Fibroblast of lung (primary cell): ENCODE measurements at regions not wholly inside any gene's neighbourhood (a gene's known extent, or its start where the extent isn't known, plus 50 kb on each side); places are given as distances from the start of the nearest gene placed in this dataset.

Experiments used
- DNase-seq, 2 donors: peaks; one replicate each; pipeline versions ENCODE4 v3.0.0 to v3.0.0-alpha.2; 2010; ENCODE audit warnings: low read depth in 2 of 2
- H2AFZ ChIP-seq: 2 replicates; pipeline ENCODE4 v1.5.1; 2012; ENCODE audit warnings: low read length, control low read depth, inconsistent platforms
- H3K27ac ChIP-seq: 2 replicates; pipeline ENCODE4 v1.5.1; 2011; ENCODE audit warnings: low read length, control low read depth; ENCODE audit not compliant: insufficient read depth
- H3K27me3 ChIP-seq: 2 replicates; pipeline ENCODE4 v1.5.1; 2011; ENCODE audit warnings: mild to moderate bottlenecking, low read length; ENCODE audit not compliant: control insufficient read depth, insufficient read depth
- H3K36me3 ChIP-seq: 2 replicates; pipeline ENCODE4 v1.5.1; 2011; ENCODE audit warnings: low read length; ENCODE audit not compliant: control insufficient read depth, insufficient read depth
- H3K4me1 ChIP-seq: 2 replicates; pipeline ENCODE4 v1.5.1; 2011; ENCODE audit warnings: low read length; ENCODE audit not compliant: control insufficient read depth, insufficient read depth; ENCODE audit errors: extremely low read depth
- H3K4me2 ChIP-seq: 2 replicates; pipeline ENCODE4 v1.5.1; 2011; ENCODE audit warnings: low read length, control low read depth; ENCODE audit not compliant: insufficient read depth; ENCODE audit errors: extremely low read depth
- H3K4me3 ChIP-seq, 4 experiments: fragments of 200-600 bp in 1 of 4; sonication (generic) in 1 of 4; replicated peaks in 1 of 4; 2 replicates each; pipeline ENCODE4 v1.5.1; 2011 to 2016; ENCODE audit warnings: low read length in 4 of 4, low read depth in 3 of 4, mild to moderate bottlenecking in 3 of 4, control low read depth in 2 of 4, inconsistent platforms in 1 of 4, mixed read lengths in 1 of 4; ENCODE audit not compliant: insufficient read depth in 1 of 4; ENCODE audit errors: control extremely low read depth in 1 of 4
- H3K79me2 ChIP-seq: 2 replicates; pipeline ENCODE4 v1.5.1; 2012; ENCODE audit warnings: mild to moderate bottlenecking, low read length, inconsistent platforms; ENCODE audit not compliant: control insufficient read depth, insufficient read depth
- H3K9ac ChIP-seq: 2 replicates; pipeline ENCODE4 v1.5.1; 2011; ENCODE audit warnings: mild to moderate bottlenecking, low read length, control low read depth; ENCODE audit not compliant: insufficient read depth
- H3K9me3 ChIP-seq: 2 replicates; pipeline ENCODE4 v1.5.1; 2012; ENCODE audit warnings: low read depth, low read length; ENCODE audit not compliant: control insufficient read depth, insufficient read depth
- H4K20me1 ChIP-seq: 2 replicates; pipeline ENCODE4 v1.5.1; 2011; ENCODE audit warnings: low read length; ENCODE audit not compliant: control insufficient read depth, insufficient read depth; ENCODE audit errors: extremely low read depth
- EZH2 ChIP-seq: IDR thresholded peaks from 2 replicates; pipeline ENCODE4 v1.5.1; 2012; ENCODE audit warnings: low read length, control low read depth, mild to moderate bottlenecking; ENCODE audit errors: missing control alignments
- TF ChIP-seq, protein P1 (sequence below), 2 donors: IDR thresholded peaks in 1 of 2; conservative IDR thresholded peaks in 1 of 2; 1 replicate in 1 of 2; 2 replicates in 1 of 2; pipeline ENCODE4 v1.5.1; 2011 to 2012; ENCODE audit warnings: low read length in 2 of 2, control low read depth in 1 of 2, inconsistent platforms in 1 of 2, low read depth in 1 of 2, mild to moderate bottlenecking in 1 of 2

DNA sequence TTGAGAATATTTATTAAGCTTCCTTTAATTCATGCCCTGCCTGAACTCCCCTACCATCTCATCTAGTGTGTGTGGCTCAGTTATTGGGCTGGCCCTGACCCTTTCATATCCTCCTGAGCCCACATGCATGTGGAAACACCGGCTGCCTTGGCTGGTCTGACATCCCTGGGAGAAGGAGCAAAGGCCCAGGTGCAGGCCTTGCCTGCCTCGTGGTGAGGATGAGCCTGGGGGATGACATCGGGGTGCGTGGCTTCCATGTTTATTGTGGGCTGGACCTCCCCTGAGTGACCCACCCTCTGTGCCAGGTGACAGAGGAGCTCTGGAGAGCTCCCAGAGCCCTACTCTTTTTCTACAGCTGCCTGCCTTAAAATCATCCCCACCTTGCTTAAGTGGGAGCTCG lies 69.1 kb downstream of the FOXA2 start:
- Histone ChIP-seq H3K4me2 (no peak overlapping the region), H3K27ac (no peak overlapping the region), H3K36me3 (no peaks in the 10 kb centered on the region), H2AFZ (no peak overlapping the region), H4K20me1 (no peaks in the 10 kb centered on the region), H3K27me3 (no peaks in the 10 kb centered on the region), H3K4me3 (no peak overlapping the region), H3K9me3 (no peaks in the 10 kb centered on the region), H3K79me2 (no peaks in the 10 kb centered on the region), H3K9ac (no peak overlapping the region), H3K4me1 (no peaks in the 10 kb centered on the region)
- DNase-seq = no peak
- no peak for TF ChIP-seq EZH2
- TF ChIP-seq, protein P1, sequence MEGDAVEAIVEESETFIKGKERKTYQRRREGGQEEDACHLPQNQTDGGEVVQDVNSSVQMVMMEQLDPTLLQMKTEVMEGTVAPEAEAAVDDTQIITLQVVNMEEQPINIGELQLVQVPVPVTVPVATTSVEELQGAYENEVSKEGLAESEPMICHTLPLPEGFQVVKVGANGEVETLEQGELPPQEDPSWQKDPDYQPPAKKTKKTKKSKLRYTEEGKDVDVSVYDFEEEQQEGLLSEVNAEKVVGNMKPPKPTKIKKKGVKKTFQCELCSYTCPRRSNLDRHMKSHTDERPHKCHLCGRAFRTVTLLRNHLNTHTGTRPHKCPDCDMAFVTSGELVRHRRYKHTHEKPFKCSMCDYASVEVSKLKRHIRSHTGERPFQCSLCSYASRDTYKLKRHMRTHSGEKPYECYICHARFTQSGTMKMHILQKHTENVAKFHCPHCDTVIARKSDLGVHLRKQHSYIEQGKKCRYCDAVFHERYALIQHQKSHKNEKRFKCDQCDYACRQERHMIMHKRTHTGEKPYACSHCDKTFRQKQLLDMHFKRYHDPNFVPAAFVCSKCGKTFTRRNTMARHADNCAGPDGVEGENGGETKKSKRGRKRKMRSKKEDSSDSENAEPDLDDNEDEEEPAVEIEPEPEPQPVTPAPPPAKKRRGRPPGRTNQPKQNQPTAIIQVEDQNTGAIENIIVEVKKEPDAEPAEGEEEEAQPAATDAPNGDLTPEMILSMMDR (conservative IDR thresholded peaks at IDR 0.05 in 1 of 2, IDR thresholded peaks at IDR 0.05 in 1 of 2; ENCODE audit: low read depth in 1 of 2, low read length in 2 of 2) = no peak

DNA sequence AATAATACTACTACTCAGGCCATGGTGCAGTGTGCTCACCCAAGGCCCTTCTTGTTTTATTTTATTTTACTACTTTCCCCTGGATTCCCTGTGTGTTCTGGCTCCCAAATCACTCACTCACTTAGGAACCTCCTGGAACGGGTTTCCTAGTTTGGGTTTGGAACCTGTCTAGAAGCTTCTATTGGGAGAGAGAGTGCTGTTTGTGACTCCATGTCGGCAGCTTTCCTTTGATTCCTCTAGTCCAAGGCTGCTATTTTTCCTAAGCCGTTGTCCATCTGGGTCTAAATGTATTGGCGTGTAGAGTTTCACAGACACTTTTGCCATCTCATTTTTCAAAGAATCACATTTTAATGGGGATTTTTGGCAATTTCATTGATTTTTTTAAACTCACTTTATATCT lies 70.8 kb downstream of the FOXA2 start:
- Histone ChIP-seq H2AFZ (no peak overlapping the region), H4K20me1 (no peaks in the 10 kb centered on the region), H3K4me2 (no peak overlapping the region), H3K36me3 (no peaks in the 10 kb centered on the region), H3K4me1 (no peaks in the 10 kb centered on the region), H3K79me2 (no peaks in the 10 kb centered on the region), H3K9ac (no peak overlapping the region), H3K4me3 (no peak overlapping the region), H3K9me3 (no peaks in the 10 kb centered on the region), H3K27me3 (no peaks in the 10 kb centered on the region), H3K27ac (no peak overlapping the region)
- DNase-seq = no peak
- TF ChIP-seq, protein P1 (conservative IDR thresholded peaks at IDR 0.05 in 1 of 2, IDR thresholded peaks at IDR 0.05 in 1 of 2; ENCODE audit: low read depth in 1 of 2, low read length in 2 of 2) = no peak
- no peak for TF ChIP-seq EZH2

DNA sequence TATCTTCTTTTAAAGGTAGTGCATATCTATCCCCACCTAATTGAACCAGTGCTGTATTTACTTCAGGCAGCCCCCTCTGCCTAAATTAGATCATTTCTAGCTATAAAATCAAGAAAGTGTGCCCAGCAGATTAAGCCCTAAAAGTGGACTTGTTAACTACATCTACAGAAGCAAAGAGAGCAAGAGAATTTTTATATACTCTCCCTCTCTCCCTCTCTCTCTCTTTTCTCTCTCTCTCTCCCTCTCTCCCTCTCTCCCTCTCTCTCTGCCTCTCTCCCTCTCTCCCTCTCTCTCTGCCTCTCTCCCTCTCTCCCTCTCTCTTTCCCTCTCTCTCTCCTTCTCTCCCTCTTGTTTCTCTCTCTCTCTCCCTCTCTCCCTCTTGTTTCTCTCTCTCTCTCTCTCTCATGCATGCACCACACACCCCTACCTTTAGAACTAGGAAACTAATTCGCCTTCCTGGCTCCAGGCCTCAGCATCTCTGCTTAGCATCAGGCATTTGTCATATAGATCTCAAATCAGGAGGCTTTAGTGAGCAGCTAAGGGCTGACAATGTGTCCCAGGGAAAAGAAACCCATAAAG lies 71.4 kb downstream of the FOXA2 start:
- no peaks in the 10 kb centered on the region for H3K79me2 ChIP-seq
- no peak overlapping the region for H3K4me2 ChIP-seq
- no peaks in the 10 kb centered on the region for H3K4me1 ChIP-seq
- H2AFZ ChIP-seq = no peak overlapping the region
- DNase-seq = no peak
- no peaks in the 10 kb centered on the region for H3K9me3 ChIP-seq
- no peaks in the 10 kb centered on the region for H3K27me3 ChIP-seq
- H3K27ac ChIP-seq = no peak overlapping the region
- no peak for TF ChIP-seq EZH2
- TF ChIP-seq, protein P1 (conservative IDR thresholded peaks at IDR 0.05 in 1 of 2, IDR thresholded peaks at IDR 0.05 in 1 of 2; ENCODE audit: low read depth in 1 of 2, low read length in 2 of 2) = no peak
- H3K36me3 ChIP-seq = no peaks in the 10 kb centered on the region
- no peaks in the 10 kb centered on the region for H4K20me1 ChIP-seq
- H3K4me3 ChIP-seq = no peak overlapping the region
- no peak overlapping the region for H3K9ac ChIP-seq
